ENCODE measurements at regions not wholly inside any gene's neighbourhood (a gene's known extent, or its start where the extent isn't known, plus 50 kb on each side); places are given as distances from the start of the nearest gene placed in this dataset.

DNA sequence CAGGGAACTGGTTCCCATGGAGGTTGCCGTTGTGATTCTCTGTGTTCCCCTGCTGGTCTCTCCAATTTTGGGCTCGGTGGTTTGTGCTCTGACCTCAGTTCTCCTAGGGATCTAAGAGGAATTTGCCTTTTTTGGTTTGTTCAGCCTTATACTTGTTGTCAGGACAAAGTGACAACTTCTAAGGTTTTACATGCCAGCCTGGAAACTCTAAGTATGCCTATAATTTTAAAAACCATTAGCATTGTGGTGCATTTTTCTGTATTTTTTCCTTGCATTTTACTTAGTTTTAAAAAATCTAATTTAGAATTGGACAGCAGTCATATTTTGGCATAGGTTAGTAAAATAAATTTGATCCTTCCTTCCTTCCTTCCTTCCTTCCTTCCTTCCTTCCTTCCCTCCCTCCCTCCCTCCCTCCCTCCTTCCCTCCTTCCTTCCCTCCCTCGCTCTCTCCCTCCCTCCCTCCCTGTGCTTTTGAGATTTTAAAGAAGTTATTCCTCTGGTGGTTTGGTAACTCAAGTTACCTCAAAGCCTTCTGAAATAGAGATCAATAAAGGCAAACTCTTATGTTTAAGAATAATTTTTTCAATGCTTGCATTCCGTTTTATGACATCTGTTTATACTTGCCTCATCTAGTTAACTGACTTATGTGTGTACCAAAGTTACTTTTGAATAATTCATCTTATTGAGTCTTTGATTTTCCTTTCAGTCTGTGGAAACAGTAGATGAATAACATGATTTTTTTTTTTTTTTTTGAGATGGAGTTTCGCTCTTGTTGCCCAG lies 141.3 kb upstream of the RGS17 start:
- no peak for DNase-seq (ENCODE audit: low read depth in 1 of 2, low spot score in 1 of 2)

- DNase-seq (ENCODE audit: low read depth in 1 of 2, low spot score in 1 of 2) = no peak
Observed at GRCh38 chr6:153263489-153263888, 132.4 kb upstream of the RGS17 start.

DNA sequence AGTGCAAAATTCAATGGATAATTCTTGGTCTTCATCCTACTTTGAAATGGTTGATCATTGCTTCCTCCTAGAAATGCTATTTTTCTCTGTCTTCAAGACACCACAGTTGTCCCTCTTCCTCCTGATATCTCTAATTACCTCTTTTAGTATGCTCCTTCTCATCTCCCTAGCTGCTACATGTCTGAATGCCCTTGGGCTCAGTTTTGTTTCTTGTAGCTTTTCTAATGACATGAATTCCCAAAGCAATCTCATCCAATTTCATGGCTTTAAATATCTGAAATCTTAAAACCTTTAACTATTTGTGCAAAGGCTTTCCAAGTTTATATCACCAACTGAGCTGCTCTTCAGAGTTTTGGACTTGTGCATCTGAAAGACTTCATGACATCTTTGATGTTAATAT lies 120.2 kb upstream of the RGS17 start:
- no peak for DNase-seq (ENCODE audit: low read depth in 1 of 2, low spot score in 1 of 2)

GRCh38 chr6:153237670-153238069 lies 106.6 kb upstream of the RGS17 start:
- DNase-seq (ENCODE audit: low read depth in 1 of 2, low spot score in 1 of 2) = no peak

DNA sequence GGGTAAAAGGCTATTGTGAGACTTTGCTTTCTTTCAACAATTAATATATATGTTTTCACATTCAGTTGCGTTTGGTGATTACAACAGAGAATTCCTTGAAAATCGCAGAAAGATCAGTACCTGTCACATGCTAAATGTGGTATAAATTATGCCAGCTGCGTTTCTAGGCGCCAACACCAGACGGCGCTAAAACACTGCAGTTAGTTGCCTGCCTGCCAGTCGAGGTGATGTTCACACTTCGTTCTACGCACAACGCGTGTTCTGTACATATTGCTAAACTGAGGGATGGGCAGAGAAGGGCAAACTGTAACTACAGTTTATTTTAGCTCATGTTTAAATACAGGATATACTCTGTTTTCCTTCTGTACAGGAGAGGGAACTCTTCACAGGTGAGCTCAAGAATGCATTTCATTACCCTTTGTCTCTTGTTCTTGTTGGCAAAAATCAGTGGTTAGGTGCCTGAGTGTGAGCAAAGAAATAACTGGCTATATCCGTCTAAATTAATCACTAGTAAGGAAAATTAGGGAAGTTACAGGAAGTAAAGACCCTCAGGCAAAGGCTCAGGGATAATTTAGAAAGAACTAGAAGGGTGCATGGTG lies 100.1 kb upstream of the RGS17 start:
- no peak for DNase-seq (ENCODE audit: low read depth in 1 of 2, low spot score in 1 of 2)

DNA sequence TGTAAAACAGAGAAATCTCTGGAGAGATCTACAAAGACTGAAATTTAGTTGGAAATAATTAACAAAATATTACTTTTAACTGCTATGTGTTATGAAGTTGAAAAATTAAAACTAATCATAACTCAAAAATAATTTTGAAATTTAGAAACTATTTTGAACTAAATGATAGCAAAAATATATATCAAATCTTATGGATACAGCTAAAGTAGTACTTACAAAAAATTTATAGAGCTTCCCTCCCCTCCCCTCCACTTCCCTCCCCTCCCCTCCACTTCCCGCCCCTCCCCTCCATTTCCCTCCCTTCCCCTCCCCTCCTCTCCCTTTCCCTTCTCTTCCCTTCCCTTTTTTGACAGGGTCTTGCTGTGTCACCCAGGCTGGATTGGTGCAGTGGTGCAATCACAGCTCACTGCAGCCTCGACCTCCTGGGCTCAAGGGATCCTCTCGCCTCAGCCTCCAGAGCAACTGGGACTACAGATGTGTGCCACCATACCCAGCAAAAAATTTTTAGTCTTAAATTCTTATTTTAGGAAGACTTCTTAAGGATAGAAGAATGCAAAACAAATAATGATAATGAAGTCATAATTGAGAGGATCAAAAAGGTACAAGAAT lies 87.2 kb upstream of the RGS17 start:
- no peak for DNase-seq (ENCODE audit: low read depth in 1 of 2, low spot score in 1 of 2)

DNA sequence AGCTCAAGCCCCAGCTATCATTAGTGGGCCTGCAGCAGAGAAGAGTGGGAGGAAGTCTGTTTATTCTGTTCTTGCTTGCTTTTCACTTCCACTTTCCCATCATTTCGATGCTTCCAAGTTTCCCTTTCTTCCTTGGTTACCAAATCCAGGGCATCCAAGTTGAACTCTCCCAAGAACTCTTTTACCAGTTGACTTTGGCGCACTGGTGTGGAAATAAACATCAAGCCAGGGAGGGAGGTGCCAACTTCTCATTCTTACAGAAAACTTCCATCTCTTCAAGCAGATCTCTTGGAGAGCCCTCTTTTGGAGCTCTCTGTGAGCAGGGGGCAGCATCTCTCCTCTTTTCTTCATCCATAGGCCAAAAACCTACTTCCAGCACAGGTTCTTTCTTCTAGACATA lies 85.7 kb upstream of the RGS17 start:
- no peak for DNase-seq (ENCODE audit: low read depth in 1 of 2, low spot score in 1 of 2)

GRCh38 chr6:153215242-153215641 lies 84.2 kb upstream of the RGS17 start:
- no peak for DNase-seq (ENCODE audit: low read depth in 1 of 2, low spot score in 1 of 2)

GRCh38 chr6:153214436-153214835 lies 83.4 kb upstream of the RGS17 start:
- no peak for DNase-seq (ENCODE audit: low read depth in 1 of 2, low spot score in 1 of 2)

DNA sequence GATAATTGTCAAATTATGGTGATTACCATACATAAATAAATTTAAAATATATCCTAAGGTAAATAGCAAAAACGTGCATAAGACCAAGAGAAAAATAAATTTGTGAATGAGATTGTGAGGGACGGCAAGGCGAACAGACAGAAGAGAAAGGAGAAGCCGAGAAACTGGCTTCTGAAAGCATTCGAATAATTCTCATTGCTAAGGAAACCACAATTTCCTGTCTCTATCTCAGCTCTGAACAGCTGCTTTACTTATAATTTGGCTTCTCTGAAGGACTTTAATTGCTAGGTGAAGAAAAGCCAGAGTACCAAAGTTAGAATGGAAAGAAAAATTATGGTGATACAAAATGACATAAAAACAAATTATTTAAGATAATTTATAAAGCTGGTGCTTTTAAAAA lies 79.0 kb upstream of the RGS17 start:
- no peak for DNase-seq (ENCODE audit: low read depth in 1 of 2, low spot score in 1 of 2)

GRCh38 chr6:153208706-153209105 lies 77.6 kb upstream of the RGS17 start:
- DNase-seq (ENCODE audit: low read depth in 1 of 2, low spot score in 1 of 2) = no peak

DNA sequence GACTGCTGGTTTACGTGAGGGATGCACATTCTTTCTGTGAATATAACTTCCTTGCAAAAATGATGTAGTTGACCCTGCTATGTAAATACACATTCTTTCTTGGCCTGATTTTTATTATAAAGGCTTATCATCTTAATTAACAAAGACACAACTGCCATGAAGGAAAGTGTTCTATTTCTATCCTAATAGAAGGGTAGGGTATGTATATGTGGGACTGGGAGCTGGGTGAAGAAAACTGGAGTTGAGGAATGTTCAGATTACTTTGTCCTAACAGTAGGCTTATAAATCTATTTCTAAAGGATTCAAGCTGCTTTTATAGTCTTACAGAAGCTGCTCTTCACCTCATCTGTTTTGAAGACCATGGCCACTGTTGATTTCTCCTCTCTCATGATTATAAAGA lies 76.5 kb upstream of the RGS17 start:
- no peak for DNase-seq (ENCODE audit: low read depth in 1 of 2, low spot score in 1 of 2)

DNA sequence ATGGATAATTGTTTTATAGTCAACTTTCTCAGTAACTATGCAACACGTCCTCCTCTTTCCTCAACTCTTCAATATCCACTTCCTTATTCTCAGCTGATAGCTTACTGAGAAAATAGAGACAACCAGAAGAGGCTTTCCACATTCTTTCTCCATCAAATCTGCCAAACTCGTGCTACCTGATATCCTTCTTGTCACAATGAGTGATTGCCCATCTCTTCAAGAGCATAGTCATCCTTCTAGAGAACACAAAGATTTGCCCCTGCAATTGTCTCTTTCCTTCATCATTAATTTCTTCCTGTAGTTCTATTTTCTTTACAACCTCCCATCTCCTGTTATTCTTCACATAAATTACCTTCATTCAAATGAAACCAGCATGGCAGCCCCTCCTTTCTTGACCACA lies 75.9 kb upstream of the RGS17 start:
- no peak for DNase-seq (ENCODE audit: low read depth in 1 of 2, low spot score in 1 of 2)

GRCh38 chr6:153192943-153193885 lies 62.1 kb upstream of the RGS17 start:
- DNase-seq (ENCODE audit: low read depth in 1 of 2, low spot score in 1 of 2) = no peak

GRCh38 chr6:153183925-153184324 lies 52.8 kb upstream of the RGS17 start:
- DNase-seq (ENCODE audit: low read depth in 1 of 2, low spot score in 1 of 2) = no peak
